WTC11 (cell line): ENCODE measurements at regions not wholly inside any gene's neighbourhood (a gene's known extent, or its start where the extent isn't known, plus 50 kb on each side); places are given as distances from the start of the nearest gene placed in this dataset.

Experiments used
- ATAC-seq: fragments of 200-7000 bp; cut with Tn5 transposase; 2 replicates; pipeline ENCODE4 v1.10.0; 2021; ENCODE audit warnings: mild to moderate bottlenecking, moderate library complexity
- CTCF ChIA-PET: fragments of 300-600 bp; sonication (Branson Sonifier 250); formaldehyde crosslinking; loops from one replicate; lab custom pipeline; 2021; ENCODE audit warnings: antibody characterized with exemption; lab: Charles Lee
- POLR2A ChIA-PET: fragments of 350-600 bp; sonication (Branson Sonifier 250); formaldehyde crosslinking; loops from one replicate; lab custom pipeline; 2021; ENCODE audit warnings: antibody characterized with exemption; lab: Charles Lee
- DNase-seq: peaks from one replicate; pipeline ENCODE4 v3.0.0; 2021; ENCODE audit warnings: low spot score
- H3K27ac Mint-ChIP-seq: 2 replicates; pipeline ENCODE4 v1.8.0; 2021; ENCODE audit warnings: mixed read lengths
- H3K27me3 Mint-ChIP-seq: 2 replicates; pipeline ENCODE4 v1.8.0; 2021; ENCODE audit warnings: low read depth, mild to moderate bottlenecking, moderate library complexity, mixed read lengths
- H3K36me3 Mint-ChIP-seq: 2 replicates; pipeline ENCODE4 v1.8.0; 2021; ENCODE audit warnings: mixed read lengths
- H3K4me1 Mint-ChIP-seq: 2 replicates; pipeline ENCODE4 v1.8.0; 2022; ENCODE audit warnings: mixed read lengths
- H3K4me3 Mint-ChIP-seq: 2 replicates; pipeline ENCODE4 v1.8.0; 2021; ENCODE audit warnings: mild to moderate bottlenecking, moderate library complexity, mixed read lengths
- H3K9me3 Mint-ChIP-seq: 2 replicates; pipeline ENCODE4 v1.8.0; 2021; ENCODE audit warnings: mixed read lengths
- ATF3 ChIP-seq: sonication (generic); formaldehyde crosslinking; conservative IDR thresholded peaks from 2 replicates; pipeline ENCODE4 v1.8.1; 2022; ENCODE audit warnings: mild to moderate bottlenecking, missing genetic modification reagents
- E2F4 ChIP-seq: sonication (generic); formaldehyde crosslinking; IDR thresholded peaks from 2 replicates; pipeline ENCODE4 v1.8.1; 2022; ENCODE audit warnings: low read depth, mild to moderate bottlenecking, moderate library complexity, missing genetic modification reagents, borderline replicate concordance
- EMX1 ChIP-seq: fragments of 250-450 bp; sonication (Bioruptor Pico); IDR thresholded peaks from 2 replicates; pipeline ENCODE4 v1.8.0; 2021; ENCODE audit warnings: mild to moderate bottlenecking
- ESRRA ChIP-seq: sonication (generic); formaldehyde crosslinking; IDR thresholded peaks from 2 replicates; pipeline ENCODE4 v1.8.1; 2022; ENCODE audit warnings: mild to moderate bottlenecking, missing genetic modification reagents, borderline replicate concordance
- FOXP4 ChIP-seq: sonication (generic); formaldehyde crosslinking; IDR thresholded peaks from 2 replicates; pipeline ENCODE4 v1.8.0; 2022; ENCODE audit warnings: mild to moderate bottlenecking, missing genetic modification reagents
- HMGA2 ChIP-seq: fragments of 250-450 bp; sonication (Bioruptor Pico); IDR thresholded peaks from 2 replicates; pipeline ENCODE4 v1.4.0; 2021; ENCODE audit warnings: mild to moderate bottlenecking, moderate library complexity
- IRF1 ChIP-seq: sonication (generic); formaldehyde crosslinking; IDR thresholded peaks from 2 replicates; pipeline ENCODE4 v1.8.0; 2023; ENCODE audit warnings: missing genetic modification reagents
- MLX ChIP-seq: sonication (generic); formaldehyde crosslinking; IDR thresholded peaks from 2 replicates; pipeline ENCODE4 v1.8.1; 2023; ENCODE audit warnings: mild to moderate bottlenecking, missing genetic modification reagents, moderate library complexity
- NFE2L1 ChIP-seq: sonication (generic); formaldehyde crosslinking; IDR thresholded peaks from 2 replicates; pipeline ENCODE4 v1.8.1; 2023; ENCODE audit warnings: missing genetic modification reagents
- NR1H2 ChIP-seq: sonication (generic); formaldehyde crosslinking; IDR thresholded peaks from 2 replicates; pipeline ENCODE4 v1.9.0; 2021; ENCODE audit warnings: mild to moderate bottlenecking, moderate library complexity, missing genetic modification reagents
- RELA ChIP-seq: sonication (generic); formaldehyde crosslinking; IDR thresholded peaks from 2 replicates; pipeline ENCODE4 v1.8.1; 2022; ENCODE audit warnings: missing genetic modification reagents, mild to moderate bottlenecking, borderline replicate concordance
- STAT6 ChIP-seq: sonication (generic); formaldehyde crosslinking; conservative IDR thresholded peaks from 2 replicates; pipeline ENCODE4 v1.8.1; 2023; ENCODE audit warnings: mild to moderate bottlenecking, low read depth, missing genetic modification reagents, moderate library complexity
- ZMAT4 ChIP-seq: fragments of 250-450 bp; sonication (Bioruptor Pico); IDR thresholded peaks from 2 replicates; pipeline ENCODE4 v1.9.0; 2021; ENCODE audit warnings: mild to moderate bottlenecking
- ZNF121 ChIP-seq: sonication (generic); formaldehyde crosslinking; IDR thresholded peaks from 2 replicates; pipeline ENCODE4 v1.8.0; 2023; ENCODE audit warnings: missing genetic modification reagents
- ZNF219 ChIP-seq: sonication (generic); formaldehyde crosslinking; IDR thresholded peaks from 2 replicates; pipeline ENCODE4 v1.8.0; 2023; ENCODE audit warnings: missing genetic modification reagents, mild to moderate bottlenecking, borderline replicate concordance
- ZNF232 ChIP-seq: sonication (generic); formaldehyde crosslinking; IDR thresholded peaks from 2 replicates; pipeline ENCODE4 v1.8.0; 2022; ENCODE audit warnings: mild to moderate bottlenecking, missing genetic modification reagents
- ZNF532 ChIP-seq: fragments of 250-450 bp; sonication (Bioruptor Pico); IDR thresholded peaks from 2 replicates; pipeline ENCODE4 v1.9.0; 2021; ENCODE audit warnings: mild to moderate bottlenecking, borderline replicate concordance
- ZNF671 ChIP-seq: fragments of 250-450 bp; sonication (Bioruptor Pico); IDR thresholded peaks from 2 replicates; pipeline ENCODE4 v1.8.0; 2021; ENCODE audit warnings: mild to moderate bottlenecking

GRCh38 chr15:87608238-87609028 lies 648.1 kb downstream of the NTRK3 start:
- H3K27me3 Mint-ChIP-seq = no peaks in the 10 kb centered on the region
- H3K9me3 Mint-ChIP-seq = no peaks in the 10 kb centered on the region
- TF ChIP-seq MLX (CRISPR knock-in tag) (no peak), RELA (CRISPR knock-in tag) (no peak), ZNF232 (no peak), ZNF671 (CRISPR knock-in tag) (no peak), ATF3 (CRISPR knock-in tag) (no peak), STAT6 (CRISPR knock-in tag) (no peak), IRF1 (CRISPR knock-in tag) (no peak), FOXP4 (CRISPR knock-in tag) (no peak)
- DNase-seq (no peak), ATAC-seq (no peak)
- CTCF ChIA-PET = no interaction called here
- POLR2A ChIA-PET = interaction anchor here (0.6 kb wide), 1 partner anchor 648 kb away, joined by 3 read pairs; the partner anchor contains the start of gene NTRK3
- peaks cover 7% of the 10 kb centered on the region; the same call in 1 of the 2 replicates for H3K4me1 Mint-ChIP-seq
- no peak overlapping the region for H3K27ac Mint-ChIP-seq
- H3K36me3 Mint-ChIP-seq = no peaks in the 10 kb centered on the region
- no peak overlapping the region for H3K4me3 Mint-ChIP-seq

GRCh38 chr15:87606971-87607370 lies 649.6 kb downstream of the NTRK3 start:
- H3K27me3 Mint-ChIP-seq = no peaks in the 10 kb centered on the region
- H3K9me3 Mint-ChIP-seq = no peaks in the 10 kb centered on the region
- H3K4me1 Mint-ChIP-seq = peaks cover 7% of the 10 kb centered on the region; the same call in 1 of the 2 replicates
- POLR2A ChIA-PET = no interaction called here
- TF ChIP-seq ZNF532 (CRISPR knock-in tag) (no peak), ZNF219 (CRISPR knock-in tag) (no peak), ESRRA (no peak), ZNF671 (CRISPR knock-in tag) (no peak), EMX1 (CRISPR knock-in tag) (no peak), NFE2L1 (CRISPR knock-in tag) (no peak), ZMAT4 (CRISPR knock-in tag) (no peak), HMGA2 (CRISPR knock-in tag) (no peak), NR1H2 (CRISPR knock-in tag) (no peak), E2F4 (no peak), ZNF121 (CRISPR knock-in tag) (no peak)
- TF ChIP-seq, all 79 proteins: peak for 0
- CTCF ChIA-PET = no interaction called here
- Mint-ChIP-seq H3K27ac (no peak overlapping the region), H3K36me3 (no peaks in the 10 kb centered on the region), H3K4me3 (no peak overlapping the region)
- ATAC-seq (no peak), DNase-seq (no peak)
